ENCODE measurements at regions not wholly inside any gene's neighbourhood (a gene's known extent, or its start where the extent isn't known, plus 50 kb on each side); places are given as distances from the start of the nearest gene placed in this dataset.

GRCh38 chr2:751474-751873 lies 74.3 kb upstream of the TMEM18 start:
- no peak for DNase-seq

GRCh38 chr2:750628-751027 lies 73.4 kb upstream of the TMEM18 start:
- no peak for DNase-seq

- no peak for DNase-seq
These were observed 70.7 kb upstream of the TMEM18 start for GRCh38 chr2:747762-748351.

DNA sequence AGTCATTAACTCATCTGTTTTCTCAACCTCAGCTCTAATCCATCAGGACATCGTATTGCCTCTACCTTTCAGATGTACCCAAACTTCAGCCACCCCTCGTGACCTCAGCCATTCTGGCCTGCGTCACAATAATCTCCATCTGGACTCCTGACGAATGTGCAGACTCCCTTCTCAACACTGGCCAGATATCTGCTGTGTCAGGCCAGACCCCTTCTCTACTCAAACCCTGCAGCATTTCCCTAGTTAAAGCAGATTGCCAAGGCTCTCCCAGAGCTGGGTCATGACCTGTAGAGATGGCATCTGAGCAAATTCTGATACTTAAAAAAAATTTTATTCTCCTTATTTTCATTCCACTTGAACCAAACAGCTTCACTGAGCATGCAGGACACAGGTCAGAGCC lies 69.5 kb upstream of the TMEM18 start:
- no peak for DNase-seq

GRCh38 chr2:744088-744487 lies 66.9 kb upstream of the TMEM18 start:
- DNase-seq: no peak

DNA sequence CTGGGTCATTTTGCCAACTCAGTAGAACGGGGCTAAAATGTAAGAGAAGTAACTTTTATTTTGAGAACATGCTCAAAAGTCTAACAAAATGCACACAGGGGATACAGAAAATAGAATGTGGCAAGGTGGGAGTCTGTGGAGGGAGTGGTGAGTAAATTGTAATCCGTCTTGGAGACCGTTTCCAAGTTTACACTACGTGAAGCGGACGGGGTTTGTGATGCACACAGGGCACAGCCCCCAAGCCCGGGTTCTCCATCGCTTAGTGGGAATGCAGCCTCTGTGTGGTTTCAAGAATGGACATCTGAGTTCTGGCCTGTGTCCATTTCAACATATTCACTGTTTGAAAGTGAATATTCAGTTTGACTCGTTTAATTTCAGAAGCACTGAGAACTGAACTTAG lies 65.0 kb upstream of the TMEM18 start:
- no peak for DNase-seq

DNA sequence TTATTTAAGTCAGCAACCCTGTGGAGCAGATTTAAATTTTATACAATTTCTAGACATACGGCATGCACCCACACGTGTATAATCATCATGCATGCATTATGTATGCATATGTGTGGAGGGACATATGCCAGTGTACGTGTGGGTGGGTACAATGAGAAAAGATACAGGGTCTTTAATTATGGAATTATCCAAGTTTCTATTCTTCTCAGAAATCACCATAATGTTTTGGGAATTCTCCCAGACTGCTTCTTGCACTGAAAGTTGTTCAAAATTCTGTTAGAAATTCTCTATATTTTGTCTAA lies 63.9 kb upstream of the TMEM18 start:
- no peak for DNase-seq

DNA sequence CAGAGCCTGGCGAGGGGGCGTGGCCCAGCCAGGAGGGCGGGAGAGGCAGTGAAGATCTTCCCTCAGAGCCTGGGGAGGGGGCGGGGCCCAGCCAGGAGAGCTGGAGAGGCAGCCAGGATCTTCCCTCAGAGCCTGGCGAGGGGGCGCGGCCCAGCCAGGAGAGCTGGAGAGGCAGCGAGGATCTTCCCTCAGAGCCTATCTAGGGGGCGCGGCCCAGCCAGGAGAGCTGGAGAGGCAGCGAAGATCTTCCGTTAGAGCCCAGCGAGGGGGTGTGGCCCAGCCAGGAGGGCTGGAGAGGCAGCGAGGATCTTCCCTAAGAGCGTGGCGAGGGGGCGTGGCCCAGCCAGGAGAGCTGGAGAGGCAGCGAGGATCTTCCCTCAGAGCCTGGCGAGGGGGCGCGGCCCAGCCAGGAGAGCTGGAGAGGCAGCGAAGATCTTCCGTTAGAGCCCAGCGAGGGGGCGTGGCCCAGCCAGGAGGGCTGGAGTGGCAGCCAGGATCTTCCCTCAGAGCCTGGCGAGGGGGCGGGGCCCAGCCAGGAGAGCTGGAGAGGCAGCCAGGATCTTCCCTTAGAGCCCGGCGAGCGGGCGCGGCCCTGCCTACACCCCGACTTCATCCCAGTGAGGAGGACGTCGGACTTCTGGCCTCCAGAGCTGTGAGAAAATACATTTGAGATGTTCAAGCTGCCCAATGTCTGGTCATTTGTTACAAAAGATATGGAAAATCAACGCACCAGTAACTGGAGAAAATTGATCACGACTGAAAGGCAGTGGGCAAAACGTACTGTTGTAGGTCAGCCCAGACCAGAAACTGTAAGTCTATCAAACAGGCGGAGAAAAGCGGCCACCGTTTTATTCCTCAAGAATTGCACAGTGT lies 63.4 kb upstream of the TMEM18 start:
- peak; percentile 99 for DNase-seq

DNA sequence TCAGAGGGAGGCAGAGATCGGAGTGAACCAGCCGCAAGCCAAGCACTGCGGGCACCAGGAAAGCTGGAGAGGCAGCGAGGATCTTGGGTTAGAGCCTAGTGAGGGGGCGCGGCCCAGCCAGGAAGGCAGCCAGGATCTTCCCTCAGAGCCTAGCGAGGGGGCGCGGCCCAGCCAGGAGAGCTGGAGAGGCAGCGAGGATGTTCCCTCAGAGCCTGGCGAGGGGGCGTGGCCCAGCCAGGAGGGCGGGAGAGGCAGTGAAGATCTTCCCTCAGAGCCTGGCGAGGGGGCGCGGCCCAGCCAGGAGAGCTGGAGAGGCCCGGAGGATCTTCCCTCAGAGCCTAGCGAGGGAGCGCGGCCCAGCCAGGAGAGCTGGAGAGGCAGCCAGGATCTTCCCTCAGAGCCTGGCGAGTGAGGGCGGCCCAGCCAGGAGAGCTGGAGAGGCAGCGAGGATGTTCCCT lies 62.7 kb upstream of the TMEM18 start:
- peak; percentile 95 for DNase-seq

DNA sequence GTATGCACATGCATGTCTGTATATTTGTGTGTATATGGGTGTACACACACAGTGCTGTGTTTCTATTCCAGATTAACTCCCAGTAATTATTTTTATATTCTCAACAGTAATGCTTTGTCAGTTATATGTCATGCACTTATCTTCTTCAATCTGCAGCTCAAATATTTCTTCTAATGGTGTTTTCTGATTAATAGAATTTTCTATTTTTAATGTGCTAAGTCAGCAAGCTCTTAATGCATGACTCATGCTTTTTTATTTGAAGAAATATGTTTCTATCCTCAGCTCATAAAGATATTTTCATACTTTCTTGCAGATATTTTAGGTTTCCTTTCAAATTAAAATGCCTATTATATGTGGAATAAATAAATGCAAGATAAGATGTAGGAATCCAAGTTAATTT lies 59.7 kb upstream of the TMEM18 start:
- no peak for DNase-seq

DNA sequence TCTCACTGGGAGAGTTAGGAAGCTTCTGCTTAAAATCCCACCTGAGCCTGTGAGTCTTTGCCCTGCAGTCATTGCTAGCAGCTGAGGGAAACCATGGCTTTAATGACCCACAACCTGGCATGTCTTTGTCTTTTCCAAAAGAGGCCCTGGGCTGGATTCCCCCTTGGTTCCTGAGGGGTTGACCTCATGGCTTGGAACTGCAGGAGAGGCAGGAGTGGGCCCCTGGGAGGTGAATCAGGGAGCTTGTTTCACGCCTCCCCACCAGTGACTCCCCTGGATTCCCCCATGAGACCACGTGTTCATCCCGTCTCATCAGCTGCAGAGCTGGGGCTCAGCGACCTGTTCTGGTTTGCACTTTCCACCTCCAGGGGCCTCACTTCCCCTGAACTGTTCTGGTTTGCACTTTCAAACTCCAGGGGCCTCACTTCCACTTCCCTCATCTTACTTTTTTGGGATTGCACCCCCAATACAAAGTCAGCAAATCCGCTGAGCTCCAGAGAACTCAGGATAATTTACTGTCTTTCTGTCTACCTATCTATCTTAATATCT lies 58.5 kb upstream of the TMEM18 start:
- DNase-seq: no peak

DNA sequence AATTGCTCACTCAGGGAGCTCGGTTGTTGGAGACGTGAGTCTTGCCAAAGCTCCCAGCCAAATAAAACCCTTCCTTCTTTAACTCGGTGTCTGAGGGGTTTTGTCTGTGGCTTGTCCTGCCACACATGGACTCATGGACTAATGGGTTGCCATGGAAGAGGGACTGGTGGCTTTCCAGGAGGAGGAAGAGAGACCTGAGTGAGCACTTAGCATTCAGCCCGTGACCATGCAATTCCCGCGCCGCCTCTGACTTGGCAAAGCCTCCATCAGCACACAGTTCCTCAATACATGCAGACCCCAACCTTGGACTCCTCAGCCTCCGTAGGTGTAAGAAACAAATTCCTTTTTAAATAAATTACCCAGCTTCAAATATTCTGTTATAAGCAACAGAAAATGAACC lies 57.3 kb upstream of the TMEM18 start:
- no peak for DNase-seq

GRCh38 chr2:733495-733894 lies 56.3 kb upstream of the TMEM18 start:
- DNase-seq: no peak

DNA sequence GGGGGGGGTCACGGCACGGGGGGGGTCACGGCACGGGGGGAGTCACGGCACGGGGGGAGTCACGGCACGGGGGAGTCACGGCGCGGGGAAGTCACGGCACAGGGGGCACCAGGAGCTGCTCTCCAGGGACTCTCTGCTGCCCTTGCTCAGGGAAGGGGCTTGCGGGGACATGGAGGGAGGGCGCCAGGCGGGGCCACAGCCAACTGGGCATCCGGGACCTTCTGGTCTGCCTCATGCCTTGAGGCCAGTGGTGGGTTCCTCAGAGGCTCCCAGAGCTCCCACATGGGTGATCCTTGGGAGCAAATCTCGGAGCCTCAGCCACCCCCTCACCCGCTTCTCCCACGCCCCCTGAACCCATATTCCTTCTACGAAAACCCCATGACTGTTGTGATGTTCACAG lies 55.8 kb upstream of the TMEM18 start:
- DNase-seq: no peak

DNA sequence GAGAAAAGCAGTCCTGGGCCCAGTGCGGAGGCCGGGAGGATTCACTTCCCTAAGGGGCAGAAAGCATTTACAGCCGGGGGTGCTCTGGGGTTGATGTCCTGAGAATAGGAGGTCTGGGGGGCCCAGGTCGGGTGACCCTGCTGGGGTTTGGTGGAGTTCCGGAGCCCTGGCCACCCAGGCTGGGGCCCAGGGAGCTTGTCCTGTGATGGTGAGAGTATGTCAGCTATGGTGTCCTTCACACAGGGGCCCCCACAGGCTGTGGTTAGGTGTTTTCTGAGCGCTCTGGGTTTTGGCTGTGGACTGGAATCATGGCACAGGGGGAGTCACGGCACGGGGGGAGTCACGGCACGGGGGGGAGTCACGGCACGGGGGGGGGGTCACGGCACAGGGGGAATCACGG lies 54.5 kb upstream of the TMEM18 start:
- no peak for DNase-seq

DNA sequence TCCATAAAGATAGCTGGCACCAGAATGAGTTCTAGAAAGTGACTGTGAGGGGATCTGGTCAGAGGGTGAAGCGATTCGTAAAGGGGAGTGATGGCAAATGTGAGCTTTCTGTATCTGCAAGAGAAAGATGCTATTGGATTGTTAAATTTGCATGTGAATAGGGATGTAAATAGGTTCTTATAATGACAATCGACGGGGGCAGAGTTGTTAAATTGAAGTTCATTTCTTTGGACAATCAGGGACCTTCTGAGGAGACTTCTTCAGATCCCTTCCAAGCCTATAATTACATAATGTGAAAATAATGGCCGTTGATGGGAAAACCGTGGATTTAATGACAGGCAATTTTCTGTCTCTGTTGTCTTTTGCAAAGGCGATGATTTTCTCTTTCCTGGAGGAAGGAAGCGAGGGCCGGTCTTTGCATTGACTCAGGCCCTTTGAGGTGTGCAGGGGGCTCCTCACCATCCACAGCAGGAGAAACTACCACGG lies 52.2 kb upstream of the TMEM18 start:
- DNase-seq: no peak

DNA sequence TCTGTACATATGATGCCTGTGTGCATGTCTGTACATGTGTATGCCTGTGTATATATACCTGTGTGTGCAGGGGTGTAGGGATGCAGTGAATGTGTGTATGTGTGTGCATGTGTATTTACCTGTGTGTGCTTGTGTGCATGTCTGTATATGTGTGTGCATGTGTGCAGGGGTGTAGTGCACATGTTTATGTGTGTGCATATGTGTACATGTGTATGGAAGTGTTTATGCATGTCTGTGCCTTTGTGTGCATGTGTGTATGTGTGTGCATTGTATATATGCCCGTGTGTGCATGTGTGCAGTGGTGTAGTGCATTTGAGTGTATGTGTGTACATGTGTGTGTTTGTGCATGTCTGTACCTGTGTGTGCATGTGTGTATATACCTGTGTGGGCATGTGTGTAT lies 51.0 kb upstream of the TMEM18 start:
- no peak for DNase-seq

DNA sequence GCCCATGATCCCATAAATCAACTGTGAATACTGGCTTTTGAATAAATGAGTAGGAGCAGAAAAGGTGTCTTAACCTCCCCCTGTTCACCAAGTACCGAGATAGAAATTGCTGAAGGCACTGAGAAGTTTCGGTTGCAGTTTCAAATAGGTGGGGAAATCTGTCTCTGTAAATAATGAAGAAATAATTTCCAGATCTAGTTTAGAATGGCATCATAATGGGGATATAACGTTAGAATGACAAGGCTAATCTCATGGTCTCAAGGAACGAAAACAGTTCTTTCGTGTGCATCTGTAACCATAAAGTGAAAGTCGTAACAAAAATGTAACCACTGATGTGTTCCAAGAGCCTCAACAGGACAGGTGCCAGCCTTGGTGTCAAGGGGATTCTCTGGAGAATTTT lies 49.9 kb upstream of the TMEM18 start:
- no peak for DNase-seq

Data from hindlimb muscle (tissue), 1 donor.